Stomach (tissue), 8 donors: ENCODE measurements at regions not wholly inside any gene's neighbourhood (a gene's known extent, or its start where the extent isn't known, plus 50 kb on each side); places are given as distances from the start of the nearest gene placed in this dataset.
"Not testable (repeated sequence)": the region's sequence is repeated elsewhere in the genome, so short reads cannot be mapped to it uniquely, and the experiment has no call there.

Experiments
- DNase-seq, 2 donors: peaks; one replicate each; pipeline versions ENCODE4 v3.0.0 to v3.0.0-alpha.2; 2013 to 2019
- H3K27ac ChIP-seq, 5 donors: fragments of 200-600 bp in 4 of 5; sonication (generic) in 4 of 5; one replicate each; pipeline ENCODE4 v1.5.1; 2013 to 2019; ENCODE audit warnings: mild to moderate bottlenecking in 1 of 5, moderate library complexity in 1 of 5
- H3K27me3 ChIP-seq, 3 donors: fragments of 200-600 bp; sonication (generic); one replicate each; pipeline ENCODE4 v1.5.1; 2017 to 2019; ENCODE audit warnings: mixed run types in 1 of 3
- H3K36me3 ChIP-seq, 4 donors: fragments of 200-600 bp; sonication (generic); 1 replicate in 3 of 4; 2 replicates in 1 of 4; pipeline ENCODE4 v1.5.1; 2016 to 2019
- H3K4me1 ChIP-seq, 4 donors: fragments of 200-600 bp; sonication (generic); one replicate each; pipeline ENCODE4 v1.5.1; 2016 to 2019
- H3K4me3 ChIP-seq, 4 donors: fragments of 200-600 bp; sonication (generic) in 3 of 4; one replicate each; pipeline ENCODE4 v1.5.1; 2016 to 2019; ENCODE audit warnings: mild to moderate bottlenecking in 1 of 4
- H3K9me3 ChIP-seq, 4 donors: fragments of 200-600 bp; sonication (generic); one replicate each; pipeline ENCODE4 v1.5.1; 2016 to 2019
- CTCF ChIP-seq, 7 experiments: fragments of 450-650 bp in 4 of 7; fragments of 200-600 bp in 3 of 7; sonication (generic) in 3 of 7; IDR thresholded peaks; one replicate each; pipeline ENCODE4 v1.5.1; 2016 to 2019; ENCODE audit warnings: antibody characterized with exemption in 7 of 7, control low read depth in 2 of 7, mild to moderate bottlenecking in 1 of 7
- EP300 ChIP-seq: sonication (generic); formaldehyde crosslinking; IDR thresholded peaks from one replicate; pipeline ENCODE4 v1.6.1; 2017; ENCODE audit warnings: antibody characterized with exemption
- POLR2A ChIP-seq, 4 donors: fragments of 450-650 bp; IDR thresholded peaks; one replicate each; pipeline ENCODE4 v1.6.1; 2016; ENCODE audit warnings: antibody characterized with exemption in 4 of 4, control low read depth in 2 of 4, mild to moderate bottlenecking in 1 of 4, moderate library complexity in 1 of 4
- POLR2AphosphoS5 ChIP-seq, 3 donors: sonication (generic); formaldehyde crosslinking; IDR thresholded peaks; one replicate each; pipeline ENCODE4 v1.6.1; 2016; ENCODE audit warnings: antibody characterized with exemption in 3 of 3
- WGBS, 5 donors: extraction: QIAGEN DNeasy Blood & Tissue Kit in 3 of 5; methylation state at CpG; one replicate each; pipeline versions ENCODE4 v1.1.5 to v1.1.7; 2013 to 2018; 5-methylcytosine and 5-hydroxymethylcytosine counted together
- intact Hi-C: fragments of 100-400 bp; cut with DNase I; formaldehyde crosslinking; loops from one replicate; pipeline ENCODE4 v1.15.1; 2023; ENCODE audit warnings: low total_unique reads
- donor health status: healthy with polysubstance abuse.
- donor health status: Bipolar disorder and iron deficiency.
- donor health status: healthy.

GRCh38 chr3:181933052-181933618 lies 221.4 kb downstream of the SOX2 start:
- no peak for DNase-seq
- Histone ChIP-seq H3K4me3 (no peak overlapping the region), H3K9me3 (no peaks in the 10 kb centered on the region), H3K27me3 (no peaks in the 10 kb centered on the region), H3K4me1 (no peaks in the 10 kb centered on the region), H3K36me3 (no peaks in the 10 kb centered on the region), H3K27ac (no peak overlapping the region)
- TF ChIP-seq CTCF (IDR thresholded peaks at IDR 0.05), result no peak
- no peak for TF ChIP-seq EP300
- no peak for TF ChIP-seq POLR2A (IDR thresholded peaks at IDR 0.05)
- TF ChIP-seq POLR2AphosphoS5 (IDR thresholded peaks at IDR 0.05), result no peak
- 85 to 87% (median 86%) methylated on average over 4 of the region's 4 CpGs for WGBS, 5 donors
- intact Hi-C loops, result no loop called here

- no peak for DNase-seq
- no peak for TF ChIP-seq POLR2A (IDR thresholded peaks at IDR 0.05)
- TF ChIP-seq POLR2AphosphoS5 (IDR thresholded peaks at IDR 0.05), result no peak
- TF ChIP-seq CTCF (IDR thresholded peaks at IDR 0.05), result no peak
- no peak for TF ChIP-seq EP300
- Histone ChIP-seq H3K27ac (no peak overlapping the region), H3K4me1 (no peaks in the 10 kb centered on the region), H3K9me3 (no peaks in the 10 kb centered on the region), H3K36me3 (no peaks in the 10 kb centered on the region), H3K4me3 (no peak overlapping the region), H3K27me3 (no peaks in the 10 kb centered on the region)
- WGBS, 5 donors, result 88 to 97% (median 93%) methylated on average over 2 of the region's 2 CpGs
- intact Hi-C loops, result no loop called here
Measured at GRCh38 chr3:181935915-181936314, 224.2 kb downstream of the SOX2 start.

- Histone ChIP-seq H3K27me3 (no peaks in the 10 kb centered on the region), H3K4me3 (no peak overlapping the region), H3K27ac (no peak overlapping the region), H3K4me1 (peaks cover 0 to 7% (median 0%) of the 10 kb centered on the region in 4 donors), H3K9me3 (no peaks in the 10 kb centered on the region), H3K36me3 (no peaks in the 10 kb centered on the region)
- DNase-seq, result no peak
- intact Hi-C loops, result no loop called here
- TF ChIP-seq EP300, result no peak
- no peak for TF ChIP-seq POLR2A (IDR thresholded peaks at IDR 0.05)
- no peak for TF ChIP-seq CTCF (IDR thresholded peaks at IDR 0.05)
- TF ChIP-seq POLR2AphosphoS5 (IDR thresholded peaks at IDR 0.05), result no peak
- WGBS, 5 donors, result 55 to 67% (median 59%) methylated on average over 6 of the region's 6 CpGs
Measured at GRCh38 chr3:181936774-181937173, 225.0 kb downstream of the SOX2 start.

GRCh38 chr3:181938580-181938979 lies 226.9 kb downstream of the SOX2 start:
- H3K9me3 ChIP-seq, H3K4me3 ChIP-seq, H3K27ac ChIP-seq, DNase-seq, H3K4me1 ChIP-seq, intact Hi-C loops, H3K27me3 ChIP-seq, H3K36me3 ChIP-seq: not testable (repeated sequence)
- WGBS, 5 donors, result 87 to 96% (median 93%) methylated on average over 3 of the region's 3 CpGs

GRCh38 chr3:181940703-181941102 lies 229.0 kb downstream of the SOX2 start:
- no peak for DNase-seq
- Histone ChIP-seq H3K9me3 (no peaks in the 10 kb centered on the region), H3K4me3 (no peak overlapping the region), H3K4me1 (peaks cover 0 to 8% (median 3%) of the 10 kb centered on the region in 4 donors), H3K27me3 (no peaks in the 10 kb centered on the region), H3K36me3 (no peaks in the 10 kb centered on the region), H3K27ac (no peak overlapping the region)
- WGBS, 5 donors, result 70 to 91% (median 81%) methylated on average over 3 of the region's 3 CpGs
- intact Hi-C loops, result no loop called here
- TF ChIP-seq POLR2AphosphoS5 (IDR thresholded peaks at IDR 0.05), result no peak
- no peak for TF ChIP-seq CTCF (IDR thresholded peaks at IDR 0.05)
- no peak for TF ChIP-seq EP300
- no peak for TF ChIP-seq POLR2A (IDR thresholded peaks at IDR 0.05)
